ENCODE measurements at regions not wholly inside any gene's neighbourhood (a gene's known extent, or its start where the extent isn't known, plus 50 kb on each side); places are given as distances from the start of the nearest gene placed in this dataset.

DNA sequence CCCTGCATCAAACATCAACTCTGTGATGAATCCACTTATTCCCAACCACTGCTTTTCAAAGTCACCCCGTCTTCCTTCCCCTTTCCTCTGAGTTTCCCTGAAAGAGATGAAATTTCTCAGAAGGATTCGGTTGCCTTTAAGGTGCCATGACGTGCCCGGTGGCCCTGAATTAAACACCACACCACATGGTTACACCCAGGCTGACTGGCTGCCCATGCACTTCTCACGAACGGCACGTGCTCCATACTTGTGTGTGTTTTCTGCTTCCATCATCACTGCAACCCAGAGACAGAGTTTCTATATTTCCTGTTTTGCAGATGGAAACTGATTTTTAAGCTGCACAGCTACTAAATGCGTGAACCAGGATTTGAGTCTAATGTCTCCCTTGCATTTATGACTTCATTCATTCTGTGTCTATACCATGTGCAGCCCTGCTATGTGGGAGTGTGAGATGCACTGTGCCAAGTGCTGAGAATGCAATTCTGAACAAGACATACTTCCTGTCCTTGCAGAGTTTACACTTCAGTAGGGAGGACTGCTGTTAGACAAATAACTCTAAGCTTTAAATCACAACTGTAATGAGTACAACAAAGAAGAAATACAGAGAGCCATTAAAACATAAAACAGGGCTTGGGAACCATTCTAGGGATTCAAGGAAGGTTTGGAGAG is 162.9 kb downstream of the NXNL2 start:
- H3K4me1 ChIP-seq (ENCODE audit: control insufficient read depth, insufficient read depth, low read length): no peaks in the 10 kb centered on the region
- H3K36me3 ChIP-seq (ENCODE audit: control insufficient read depth in 2 of 2, insufficient read depth in 1 of 2, low read length in 2 of 2): no peaks in the 10 kb centered on the region
- H3K9me3 ChIP-seq (ENCODE audit: control insufficient read depth, insufficient read depth, low read depth, low read length): no peaks in the 10 kb centered on the region
- TF ChIP-seq, protein P1, sequence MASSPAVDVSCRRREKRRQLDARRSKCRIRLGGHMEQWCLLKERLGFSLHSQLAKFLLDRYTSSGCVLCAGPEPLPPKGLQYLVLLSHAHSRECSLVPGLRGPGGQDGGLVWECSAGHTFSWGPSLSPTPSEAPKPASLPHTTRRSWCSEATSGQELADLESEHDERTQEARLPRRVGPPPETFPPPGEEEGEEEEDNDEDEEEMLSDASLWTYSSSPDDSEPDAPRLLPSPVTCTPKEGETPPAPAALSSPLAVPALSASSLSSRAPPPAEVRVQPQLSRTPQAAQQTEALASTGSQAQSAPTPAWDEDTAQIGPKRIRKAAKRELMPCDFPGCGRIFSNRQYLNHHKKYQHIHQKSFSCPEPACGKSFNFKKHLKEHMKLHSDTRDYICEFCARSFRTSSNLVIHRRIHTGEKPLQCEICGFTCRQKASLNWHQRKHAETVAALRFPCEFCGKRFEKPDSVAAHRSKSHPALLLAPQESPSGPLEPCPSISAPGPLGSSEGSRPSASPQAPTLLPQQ (tag by site-specific recombination; IDR thresholded peaks at IDR 0.05): no peak
- ChIA-PET POLR2A (no interaction called here), CTCF (no interaction called here)
- H3K27ac ChIP-seq (ENCODE audit: extremely low read depth, low read depth, low read length): no peak overlapping the region
- no peak overlapping the region for H3K4me3 ChIP-seq (ENCODE audit: low read depth, low read length)

DNA sequence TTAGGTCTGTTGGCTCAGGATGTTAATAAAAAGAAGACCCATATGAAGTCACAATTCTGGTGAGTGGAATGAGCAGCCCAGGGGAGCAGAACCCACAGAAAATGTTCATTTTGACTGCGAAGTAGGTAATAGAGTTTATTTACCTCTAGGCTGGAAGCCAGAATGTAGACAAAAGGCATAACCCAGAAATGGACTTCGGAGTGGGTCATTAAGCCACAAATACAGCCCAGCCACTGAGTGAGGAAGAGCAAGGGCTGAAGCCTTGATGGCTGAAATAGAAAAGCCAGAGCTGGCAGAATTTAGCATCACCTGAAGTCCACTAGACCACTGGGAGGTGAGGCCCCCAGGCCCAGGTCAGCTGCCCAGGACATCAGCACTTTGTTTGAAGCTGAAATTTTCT is 168.0 kb downstream of the NXNL2 start:
- no peak overlapping the region for H3K27ac ChIP-seq (ENCODE audit: extremely low read depth, low read depth, low read length)
- no peak overlapping the region for H3K4me3 ChIP-seq (ENCODE audit: low read depth, low read length)
- H3K36me3 ChIP-seq (ENCODE audit: control insufficient read depth in 2 of 2, insufficient read depth in 1 of 2, low read length in 2 of 2): no peaks in the 10 kb centered on the region
- ChIA-PET CTCF (interaction anchor here (0.8 kb wide), 1 partner anchor 38 kb away, joined by 3 read pairs; no protein-coding TSS in a partner anchor), POLR2A (no interaction called here)
- no peaks in the 10 kb centered on the region for H3K4me1 ChIP-seq (ENCODE audit: control insufficient read depth, insufficient read depth, low read length)
- no peaks in the 10 kb centered on the region for H3K9me3 ChIP-seq (ENCODE audit: control insufficient read depth, insufficient read depth, low read depth, low read length)
- TF ChIP-seq, protein P2, sequence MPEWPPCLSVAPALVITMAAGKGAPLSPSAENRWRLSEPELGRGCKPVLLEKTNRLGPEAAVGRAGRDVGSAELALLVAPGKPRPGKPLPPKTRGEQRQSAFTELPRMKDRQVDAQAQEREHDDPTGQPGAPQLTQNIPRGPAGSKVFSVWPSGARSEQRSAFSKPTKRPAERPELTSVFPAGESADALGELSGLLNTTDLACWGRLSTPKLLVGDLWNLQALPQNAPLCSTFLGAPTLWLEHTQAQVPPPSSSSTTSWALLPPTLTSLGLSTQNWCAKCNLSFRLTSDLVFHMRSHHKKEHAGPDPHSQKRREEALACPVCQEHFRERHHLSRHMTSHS (tag by site-specific recombination; IDR thresholded peaks at IDR 0.05): no peak
- TF ChIP-seq ZNF10 (tag by site-specific recombination; IDR thresholded peaks at IDR 0.05) (no peak), HOXA7 (CRISPR knock-in tag; IDR thresholded peaks at IDR 0.05; ENCODE audit: borderline replicate concordance) (no peak), ZNF350 (tag by site-specific recombination; IDR thresholded peaks at IDR 0.05) (no peak), IKZF3 (tag by site-specific recombination; IDR thresholded peaks at IDR 0.05) (no peak), SALL2 (tag by site-specific recombination; IDR thresholded peaks at IDR 0.05; ENCODE audit: borderline replicate concordance) (no peak), ZNF792 (tag by site-specific recombination; IDR thresholded peaks at IDR 0.05) (no peak), YY1 (tag by site-specific recombination; IDR thresholded peaks at IDR 0.05) (no peak), MEIS1 (CRISPR knock-in tag; IDR thresholded peaks at IDR 0.05; ENCODE audit: borderline replicate concordance) (no peak), ZNF530 (tag by site-specific recombination; IDR thresholded peaks at IDR 0.05; ENCODE audit: low read depth) (no peak)
- TF ChIP-seq, protein P3, sequence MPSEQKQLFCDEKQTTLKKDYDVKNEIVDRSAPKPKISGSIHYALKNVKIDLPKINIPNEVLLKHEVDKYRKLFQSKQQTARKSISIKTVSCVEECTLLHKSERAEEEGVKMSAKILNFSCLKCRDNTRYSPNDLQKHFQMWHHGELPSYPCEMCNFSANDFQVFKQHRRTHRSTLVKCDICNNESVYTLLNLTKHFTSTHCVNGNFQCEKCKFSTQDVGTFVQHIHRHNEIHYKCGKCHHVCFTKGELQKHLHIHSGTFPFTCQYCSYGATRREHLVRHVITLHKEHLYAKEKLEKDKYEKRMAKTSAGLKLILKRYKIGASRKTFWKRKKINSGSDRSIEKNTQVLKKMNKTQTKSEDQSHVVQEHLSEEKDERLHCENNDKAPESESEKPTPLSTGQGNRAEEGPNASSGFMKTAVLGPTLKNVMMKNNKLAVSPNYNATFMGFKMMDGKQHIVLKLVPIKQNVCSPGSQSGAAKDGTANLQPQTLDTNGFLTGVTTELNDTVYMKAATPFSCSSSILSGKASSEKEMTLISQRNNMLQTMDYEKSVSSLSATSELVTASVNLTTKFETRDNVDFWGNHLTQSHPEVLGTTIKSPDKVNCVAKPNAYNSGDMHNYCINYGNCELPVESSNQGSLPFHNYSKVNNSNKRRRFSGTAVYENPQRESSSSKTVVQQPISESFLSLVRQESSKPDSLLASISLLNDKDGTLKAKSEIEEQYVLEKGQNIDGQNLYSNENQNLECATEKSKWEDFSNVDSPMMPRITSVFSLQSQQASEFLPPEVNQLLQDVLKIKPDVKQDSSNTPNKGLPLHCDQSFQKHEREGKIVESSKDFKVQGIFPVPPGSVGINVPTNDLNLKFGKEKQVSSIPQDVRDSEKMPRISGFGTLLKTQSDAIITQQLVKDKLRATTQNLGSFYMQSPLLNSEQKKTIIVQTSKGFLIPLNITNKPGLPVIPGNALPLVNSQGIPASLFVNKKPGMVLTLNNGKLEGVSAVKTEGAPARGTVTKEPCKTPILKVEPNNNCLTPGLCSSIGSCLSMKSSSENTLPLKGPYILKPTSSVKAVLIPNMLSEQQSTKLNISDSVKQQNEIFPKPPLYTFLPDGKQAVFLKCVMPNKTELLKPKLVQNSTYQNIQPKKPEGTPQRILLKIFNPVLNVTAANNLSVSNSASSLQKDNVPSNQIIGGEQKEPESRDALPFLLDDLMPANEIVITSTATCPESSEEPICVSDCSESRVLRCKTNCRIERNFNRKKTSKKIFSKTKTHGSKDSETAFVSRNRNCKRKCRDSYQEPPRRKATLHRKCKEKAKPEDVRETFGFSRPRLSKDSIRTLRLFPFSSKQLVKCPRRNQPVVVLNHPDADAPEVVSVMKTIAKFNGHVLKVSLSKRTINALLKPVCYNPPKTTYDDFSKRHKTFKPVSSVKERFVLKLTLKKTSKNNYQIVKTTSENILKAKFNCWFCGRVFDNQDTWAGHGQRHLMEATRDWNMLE (tag by site-specific recombination; conservative IDR thresholded peaks at IDR 0.05; ENCODE audit: low read depth): no peak
- TF ChIP-seq, protein P4, sequence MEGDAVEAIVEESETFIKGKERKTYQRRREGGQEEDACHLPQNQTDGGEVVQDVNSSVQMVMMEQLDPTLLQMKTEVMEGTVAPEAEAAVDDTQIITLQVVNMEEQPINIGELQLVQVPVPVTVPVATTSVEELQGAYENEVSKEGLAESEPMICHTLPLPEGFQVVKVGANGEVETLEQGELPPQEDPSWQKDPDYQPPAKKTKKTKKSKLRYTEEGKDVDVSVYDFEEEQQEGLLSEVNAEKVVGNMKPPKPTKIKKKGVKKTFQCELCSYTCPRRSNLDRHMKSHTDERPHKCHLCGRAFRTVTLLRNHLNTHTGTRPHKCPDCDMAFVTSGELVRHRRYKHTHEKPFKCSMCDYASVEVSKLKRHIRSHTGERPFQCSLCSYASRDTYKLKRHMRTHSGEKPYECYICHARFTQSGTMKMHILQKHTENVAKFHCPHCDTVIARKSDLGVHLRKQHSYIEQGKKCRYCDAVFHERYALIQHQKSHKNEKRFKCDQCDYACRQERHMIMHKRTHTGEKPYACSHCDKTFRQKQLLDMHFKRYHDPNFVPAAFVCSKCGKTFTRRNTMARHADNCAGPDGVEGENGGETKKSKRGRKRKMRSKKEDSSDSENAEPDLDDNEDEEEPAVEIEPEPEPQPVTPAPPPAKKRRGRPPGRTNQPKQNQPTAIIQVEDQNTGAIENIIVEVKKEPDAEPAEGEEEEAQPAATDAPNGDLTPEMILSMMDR (tag by site-specific recombination; IDR thresholded peaks at IDR 0.05): no peak
- TF ChIP-seq, protein P5, sequence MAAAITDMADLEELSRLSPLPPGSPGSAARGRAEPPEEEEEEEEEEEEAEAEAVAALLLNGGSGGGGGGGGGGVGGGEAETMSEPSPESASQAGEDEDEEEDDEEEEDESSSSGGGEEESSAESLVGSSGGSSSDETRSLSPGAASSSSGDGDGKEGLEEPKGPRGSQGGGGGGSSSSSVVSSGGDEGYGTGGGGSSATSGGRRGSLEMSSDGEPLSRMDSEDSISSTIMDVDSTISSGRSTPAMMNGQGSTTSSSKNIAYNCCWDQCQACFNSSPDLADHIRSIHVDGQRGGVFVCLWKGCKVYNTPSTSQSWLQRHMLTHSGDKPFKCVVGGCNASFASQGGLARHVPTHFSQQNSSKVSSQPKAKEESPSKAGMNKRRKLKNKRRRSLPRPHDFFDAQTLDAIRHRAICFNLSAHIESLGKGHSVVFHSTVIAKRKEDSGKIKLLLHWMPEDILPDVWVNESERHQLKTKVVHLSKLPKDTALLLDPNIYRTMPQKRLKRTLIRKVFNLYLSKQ (tag by site-specific recombination; IDR thresholded peaks at IDR 0.05; ENCODE audit: borderline replicate concordance): no peak
- TF ChIP-seq, protein P6, sequence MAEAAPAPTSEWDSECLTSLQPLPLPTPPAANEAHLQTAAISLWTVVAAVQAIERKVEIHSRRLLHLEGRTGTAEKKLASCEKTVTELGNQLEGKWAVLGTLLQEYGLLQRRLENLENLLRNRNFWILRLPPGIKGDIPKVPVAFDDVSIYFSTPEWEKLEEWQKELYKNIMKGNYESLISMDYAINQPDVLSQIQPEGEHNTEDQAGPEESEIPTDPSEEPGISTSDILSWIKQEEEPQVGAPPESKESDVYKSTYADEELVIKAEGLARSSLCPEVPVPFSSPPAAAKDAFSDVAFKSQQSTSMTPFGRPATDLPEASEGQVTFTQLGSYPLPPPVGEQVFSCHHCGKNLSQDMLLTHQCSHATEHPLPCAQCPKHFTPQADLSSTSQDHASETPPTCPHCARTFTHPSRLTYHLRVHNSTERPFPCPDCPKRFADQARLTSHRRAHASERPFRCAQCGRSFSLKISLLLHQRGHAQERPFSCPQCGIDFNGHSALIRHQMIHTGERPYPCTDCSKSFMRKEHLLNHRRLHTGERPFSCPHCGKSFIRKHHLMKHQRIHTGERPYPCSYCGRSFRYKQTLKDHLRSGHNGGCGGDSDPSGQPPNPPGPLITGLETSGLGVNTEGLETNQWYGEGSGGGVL (tag by site-specific recombination; IDR thresholded peaks at IDR 0.05): no peak
